ENCODE measurements at regions not wholly inside any gene's neighbourhood (a gene's known extent, or its start where the extent isn't known, plus 50 kb on each side); places are given as distances from the start of the nearest gene placed in this dataset.
"Not testable (repeated sequence)": the region's sequence is repeated elsewhere in the genome, so short reads cannot be mapped to it uniquely, and the experiment has no call there.

DNA sequence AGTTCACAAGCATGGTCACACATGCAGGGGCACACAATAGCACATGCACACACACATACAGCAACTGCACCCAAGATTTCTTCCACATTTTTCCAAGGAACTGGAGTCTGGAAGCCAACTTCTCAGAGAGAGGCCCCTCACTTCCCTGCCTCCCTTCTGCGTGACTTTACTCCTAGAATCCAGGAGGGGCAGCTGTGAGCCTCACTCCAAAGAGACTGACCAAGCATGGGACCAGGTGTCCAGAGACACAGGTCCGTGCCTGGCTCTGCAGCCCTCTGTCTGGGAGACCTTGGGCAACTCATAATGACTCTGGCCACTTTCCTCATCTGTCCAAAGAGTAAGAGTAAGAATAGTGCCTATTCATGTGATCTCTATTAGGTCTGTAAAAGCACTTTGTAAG is 104.7 kb upstream of the TMEM132E start:
- no peak for DNase-seq (ENCODE audit: low read depth, low spot score)

GRCh38 chr17:34472363-34472762 is 107.0 kb upstream of the TMEM132E start:
- no peak for DNase-seq (ENCODE audit: low read depth, low spot score)

GRCh38 chr17:34471278-34471677 is 108.1 kb upstream of the TMEM132E start:
- DNase-seq (ENCODE audit: low read depth, low spot score), result not testable (repeated sequence)

DNA sequence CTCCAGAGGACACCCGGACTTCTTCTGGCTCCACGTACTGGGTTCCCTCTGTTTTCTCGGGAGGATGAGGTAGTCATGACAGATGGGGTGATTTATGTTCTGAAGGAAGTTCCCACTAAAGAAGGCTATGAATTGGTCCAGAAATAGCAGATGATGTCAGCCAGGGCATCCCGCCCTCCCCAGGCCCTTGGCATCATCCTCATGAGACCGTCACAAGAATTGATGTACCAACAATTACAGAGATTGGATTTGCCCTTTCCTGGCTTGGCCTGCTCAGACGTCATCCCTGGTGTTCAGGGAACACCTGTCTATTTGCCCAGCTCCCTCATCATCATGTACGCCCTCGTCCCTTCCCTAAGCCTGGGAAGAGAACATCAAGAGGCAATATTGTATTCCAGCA is 102.8 kb upstream of the CCL1 start:
- DNase-seq (ENCODE audit: low read depth, low spot score), result no peak

- DNase-seq (ENCODE audit: low read depth, low spot score), result no peak
These were observed 101.8 kb upstream of the CCL1 start for GRCh38 chr17:34464812-34465211.

DNA sequence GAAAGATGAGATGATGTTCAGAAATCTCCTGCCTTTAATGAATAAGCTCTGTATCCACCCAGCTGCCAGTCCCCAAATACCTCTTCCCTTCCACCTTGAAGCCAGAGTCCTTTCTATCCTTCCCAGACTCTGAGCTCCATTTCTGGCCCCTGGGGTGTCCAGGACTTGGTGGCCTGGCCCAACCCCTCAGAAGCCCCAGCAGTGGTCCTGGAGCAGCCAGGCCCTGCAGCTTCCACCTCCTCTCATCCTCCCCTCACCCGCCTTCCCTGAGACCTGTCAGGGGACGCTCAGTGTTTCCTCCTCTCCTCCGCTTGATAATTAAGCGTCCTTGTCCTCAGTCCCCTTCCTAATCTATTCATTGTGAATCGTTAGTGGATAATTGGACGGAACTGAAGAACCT is 95.2 kb upstream of the CCL1 start:
- no peak for DNase-seq (ENCODE audit: low read depth, low spot score)

DNA sequence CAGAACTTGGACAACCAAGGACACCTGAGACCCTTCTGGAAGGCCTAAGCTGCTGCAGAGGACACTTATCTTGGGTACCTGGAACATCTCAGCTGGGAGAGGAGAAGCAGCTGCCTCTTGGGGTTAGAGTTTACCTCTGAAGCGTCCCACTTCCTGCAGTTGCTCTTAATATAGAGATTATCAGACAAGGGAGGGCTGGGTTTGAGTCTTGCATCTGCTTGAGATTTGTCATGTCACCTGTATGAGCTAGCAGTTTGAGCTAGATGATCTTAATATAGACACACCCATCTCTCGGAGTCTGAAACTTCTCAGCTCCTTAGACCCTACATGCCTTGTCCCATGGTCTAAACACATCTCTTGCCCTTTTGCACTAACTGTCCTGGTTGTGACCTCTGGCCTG is 93.1 kb upstream of the CCL1 start:
- no peak for DNase-seq (ENCODE audit: low read depth, low spot score)

GRCh38 chr17:34452769-34453168 is 89.7 kb upstream of the CCL1 start:
- no peak for DNase-seq (ENCODE audit: low read depth, low spot score)

GRCh38 chr17:34451313-34451712 is 88.3 kb upstream of the CCL1 start:
- no peak for DNase-seq (ENCODE audit: low read depth, low spot score)

- no peak for DNase-seq (ENCODE audit: low read depth, low spot score)
These were observed 84.4 kb upstream of the CCL1 start for GRCh38 chr17:34447406-34447805.

DNA sequence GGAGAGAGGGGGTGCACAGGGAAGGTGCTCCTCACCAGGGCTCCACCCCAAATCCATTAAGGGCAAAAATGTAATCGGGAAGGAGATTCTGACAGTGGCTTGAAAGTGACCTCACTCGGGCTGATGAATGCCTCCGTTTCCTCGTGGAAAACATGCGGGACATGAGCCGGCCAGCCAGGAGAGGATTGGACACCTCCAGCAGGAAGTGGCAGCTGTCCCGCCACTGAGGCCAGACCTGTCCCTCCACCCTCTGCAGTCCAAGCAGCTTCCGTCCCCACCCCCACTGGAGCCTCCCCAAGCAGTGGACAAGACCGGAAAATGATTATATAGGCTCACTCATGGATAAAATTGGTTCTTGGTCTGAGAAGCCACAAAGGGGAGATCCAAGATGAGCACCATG is 82.1 kb upstream of the CCL1 start:
- DNase-seq (ENCODE audit: low read depth, low spot score), result no peak

DNA sequence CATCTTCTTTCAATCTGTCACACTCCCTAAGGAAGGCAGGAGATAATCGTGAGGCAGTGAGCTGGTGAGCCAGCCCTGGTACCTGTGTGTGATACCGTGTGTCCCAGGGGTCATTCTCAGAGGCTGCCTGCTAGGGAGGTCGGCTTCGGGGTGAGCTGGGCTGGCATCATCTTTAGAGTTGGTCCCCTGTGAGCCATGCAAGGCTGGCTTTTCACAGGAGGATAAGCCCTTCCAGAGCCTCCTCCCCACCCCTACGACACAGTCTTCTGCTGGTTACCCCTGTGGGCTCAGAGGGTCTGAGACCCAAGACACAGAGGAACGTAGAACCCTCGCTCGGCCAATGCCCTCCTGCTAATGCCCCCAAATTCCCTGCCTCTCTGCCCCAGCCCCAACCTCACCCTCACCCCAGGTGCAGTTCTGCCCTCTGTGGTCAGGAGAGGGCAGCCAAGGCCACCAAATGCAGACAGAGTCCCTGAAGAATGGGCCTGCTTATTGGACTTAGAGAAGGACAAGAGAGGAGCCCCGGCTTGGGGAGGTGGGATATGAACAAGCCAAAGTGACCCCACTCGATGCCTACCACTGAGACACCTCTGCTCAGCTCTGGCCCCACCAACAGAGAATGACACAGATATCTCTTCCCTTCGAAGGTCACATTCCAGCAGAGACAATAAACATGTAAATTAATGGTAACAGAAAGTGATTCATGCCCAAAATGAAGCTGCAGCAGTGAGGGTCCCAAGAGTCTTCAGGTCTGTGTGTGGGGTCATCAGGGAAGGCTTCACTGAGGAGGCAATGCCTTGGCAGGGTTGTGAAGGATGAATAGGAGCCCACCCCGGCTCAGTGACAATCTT is 80.8 kb upstream of the CCL1 start:
- no peak for DNase-seq (ENCODE audit: low read depth, low spot score)

GRCh38 chr17:34442387-34443111 is 79.5 kb upstream of the CCL1 start:
- DNase-seq (ENCODE audit: low read depth, low spot score), result no peak

DNA sequence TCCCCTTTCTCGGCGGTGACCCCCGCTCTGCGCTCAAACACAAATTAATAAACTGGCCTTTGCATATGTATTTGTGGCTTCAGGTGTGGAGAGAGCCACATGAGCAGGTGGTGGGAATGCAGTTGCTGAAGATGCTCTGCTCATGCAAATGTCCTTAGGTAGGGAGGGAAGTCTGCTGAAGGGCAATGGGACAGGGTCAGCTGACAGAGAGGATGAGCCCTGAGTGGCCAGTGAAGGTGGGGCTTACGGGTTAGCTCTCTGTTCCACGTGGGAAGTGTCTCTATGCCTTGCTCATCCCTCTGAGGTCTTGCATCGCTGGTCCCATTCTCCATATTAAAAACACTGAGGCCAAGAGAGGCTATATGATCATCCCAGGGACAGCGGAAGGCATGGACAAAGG is 74.2 kb upstream of the CCL1 start:
- no peak for DNase-seq (ENCODE audit: low read depth, low spot score)

DNA sequence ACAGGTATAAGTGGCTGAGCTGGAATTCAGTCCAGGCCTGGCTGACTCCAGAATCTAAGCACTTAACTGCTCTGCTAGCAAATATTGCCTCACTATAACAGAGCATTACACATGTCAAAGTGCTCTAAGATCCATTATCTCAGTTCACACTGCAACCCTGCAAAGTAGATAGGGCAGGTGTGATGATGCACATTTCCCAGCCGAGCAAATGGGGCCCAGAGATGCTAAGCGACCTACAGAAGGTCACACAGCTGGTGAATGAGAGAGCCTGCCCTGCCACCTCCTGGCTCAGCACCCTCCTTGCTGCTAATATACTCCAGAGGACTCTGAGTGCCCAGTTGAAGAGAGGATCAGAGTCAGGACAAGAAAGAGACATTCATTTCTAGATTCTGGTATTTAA is 73.6 kb upstream of the CCL1 start:
- DNase-seq (ENCODE audit: low read depth, low spot score), result no peak

DNA sequence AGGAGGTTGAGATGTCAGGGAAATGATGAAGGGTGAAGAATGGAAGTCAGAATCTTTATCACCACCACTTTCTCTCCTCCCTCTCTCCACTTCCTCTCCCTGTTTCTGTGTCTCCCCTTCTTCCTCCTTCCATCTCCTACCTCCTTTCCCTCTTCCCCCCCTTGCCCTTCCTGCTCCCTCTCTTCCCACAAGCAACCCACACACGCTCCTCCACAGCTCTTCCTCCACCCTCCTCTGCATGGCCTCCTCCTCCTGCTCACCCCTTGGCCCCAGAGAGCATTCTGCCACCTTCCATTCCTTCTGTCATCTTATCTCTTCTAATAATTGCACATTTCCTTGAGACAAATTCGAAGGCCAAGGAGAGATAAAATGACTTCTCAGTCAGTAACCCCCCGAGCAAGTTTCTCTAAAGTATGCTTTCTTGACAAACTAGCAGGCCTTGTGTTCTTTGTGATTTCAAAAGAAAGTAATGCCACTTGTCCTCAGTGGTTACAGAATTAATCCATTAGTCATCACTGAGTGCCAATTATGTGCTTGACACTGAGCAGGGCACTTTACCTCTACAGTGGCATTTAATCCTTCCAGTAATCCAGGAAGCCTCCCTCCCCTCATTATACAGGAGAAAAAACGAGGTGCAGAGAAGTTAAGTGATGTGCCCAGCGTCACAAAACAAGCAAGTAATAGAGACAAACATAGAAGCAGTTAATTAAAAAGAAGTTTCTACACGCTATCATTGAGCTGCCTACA is 72.3 kb upstream of the CCL1 start:
- DNase-seq (ENCODE audit: low read depth, low spot score), result no peak

GRCh38 chr17:34434052-34434451 is 71.0 kb upstream of the CCL1 start:
- DNase-seq (ENCODE audit: low read depth, low spot score), result no peak

DNA sequence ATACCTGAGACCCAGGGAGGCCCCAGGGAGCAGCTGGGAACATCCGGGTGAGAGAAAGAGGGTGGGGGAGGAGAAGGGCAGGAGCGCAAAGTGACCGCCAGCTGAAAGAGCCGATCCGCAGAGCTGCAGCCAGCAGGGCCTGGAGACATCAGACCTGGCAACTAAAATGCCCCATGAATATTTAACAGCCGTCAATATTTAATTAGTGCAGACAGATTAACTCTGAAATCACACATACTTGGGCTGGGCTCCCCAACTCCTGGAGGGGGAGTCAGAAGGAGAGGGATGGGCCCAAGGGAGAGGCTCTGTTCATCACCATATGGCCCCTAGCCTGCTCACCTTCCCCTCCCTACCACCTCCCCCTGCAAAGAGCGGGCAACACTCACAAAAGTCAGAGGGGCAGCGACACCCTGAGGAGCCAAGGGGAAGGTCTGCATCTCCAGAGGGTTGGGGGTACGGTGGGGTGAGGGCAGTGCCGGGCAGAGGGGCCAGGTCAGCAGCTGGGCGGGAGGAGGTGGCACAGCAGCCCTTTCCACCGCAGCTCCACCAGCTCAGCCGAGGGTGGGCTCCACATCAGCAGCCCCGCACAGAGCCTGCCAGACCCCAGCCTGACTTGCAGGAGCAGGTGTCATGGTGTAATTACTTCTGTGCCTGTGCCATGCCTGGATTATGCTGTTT is 61.9 kb upstream of the CCL1 start:
- no peak for DNase-seq (ENCODE audit: low read depth, low spot score)

GRCh38 chr17:34423978-34424813 is 61.2 kb upstream of the CCL1 start:
- no peak for DNase-seq (ENCODE audit: low read depth, low spot score)

- DNase-seq (ENCODE audit: low read depth, low spot score), result not testable (repeated sequence)
These were observed 60.3 kb upstream of the CCL1 start for GRCh38 chr17:34423315-34423714.

DNA sequence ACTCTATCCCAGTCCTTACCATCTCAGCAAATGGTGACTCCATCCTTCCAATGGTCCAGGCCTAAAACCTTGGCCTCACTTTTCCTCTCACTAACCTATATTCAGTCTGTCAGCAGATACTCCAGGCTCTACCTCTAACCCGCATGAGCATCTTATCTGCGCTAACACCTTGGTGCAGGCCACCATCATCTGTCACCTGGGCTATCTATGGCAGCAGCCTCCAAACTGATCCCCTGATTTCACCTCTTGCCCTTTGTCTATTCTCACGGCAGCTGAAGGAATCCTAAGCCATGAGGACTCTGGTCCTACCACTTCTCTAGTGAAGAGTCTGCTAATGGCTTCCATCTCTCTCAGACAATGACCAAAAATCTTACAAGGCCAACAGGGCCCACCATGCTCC is 57.9 kb upstream of the CCL1 start:
- no peak for DNase-seq (ENCODE audit: low read depth, low spot score)

All from activated naive CD8-positive, alpha-beta T cell treated with anti-CD3 and anti-CD28 coated beads, Interleukin-2, amount 50 U/mL, for 16 hours (primary cell).